ENCODE measurements at regions not wholly inside any gene's neighbourhood (a gene's known extent, or its start where the extent isn't known, plus 50 kb on each side); places are given as distances from the start of the nearest gene placed in this dataset.

GRCh38 chr2:239889641-239890121 is 135.5 kb downstream of the NDUFA10 start:
- no peak for TF ChIP-seq CTCF (IDR thresholded peaks at IDR 0.05)
- no peak for TF ChIP-seq POLR2A (IDR thresholded peaks at IDR 0.05)

Data from testis (tissue), 2 donors.